Ovary (tissue), 3 donors: ENCODE measurements at regions not wholly inside any gene's neighbourhood (a gene's known extent, or its start where the extent isn't known, plus 50 kb on each side); places are given as distances from the start of the nearest gene placed in this dataset.

Source experiments
- CTCF ChIP-seq, 3 donors: fragments of 450-650 bp in 2 of 3; fragments of 200-600 bp in 1 of 3; IDR thresholded peaks; one replicate each; pipeline versions ENCODE4 v1.5.1 to v1.8.0; 2016 to 2022; ENCODE audit warnings: antibody characterized with exemption in 3 of 3, mild to moderate bottlenecking in 1 of 3
- EP300 ChIP-seq: sonication (generic); formaldehyde crosslinking; IDR thresholded peaks from one replicate; pipeline ENCODE4 v1.6.1; 2017; ENCODE audit warnings: antibody characterized with exemption
- donor health status: DM: no; HTN: no; CAD: no.

GRCh38 chr2:228378696-228379425 is 197.4 kb upstream of the SPHKAP start:
- TF ChIP-seq CTCF (IDR thresholded peaks at IDR 0.05) (no peak), EP300 (no peak)
